Left lung (tissue), 4 donors: ENCODE measurements at regions not wholly inside any gene's neighbourhood (a gene's known extent, or its start where the extent isn't known, plus 50 kb on each side); places are given as distances from the start of the nearest gene placed in this dataset.

Source experiments
- ATAC-seq: fragments of 200-7000 bp; cut with Tn5 transposase; one replicate; pipeline ENCODE4 v1.9.1; 2020; ENCODE audit warnings: moderate library complexity
- DNase-seq, 4 donors: peaks; one replicate each; pipeline ENCODE4 v3.0.0-alpha.2; 2013 to 2020
- H3K27ac ChIP-seq, 2 donors: fragments of 200-600 bp; sonication (generic) in 1 of 2; one replicate each; pipeline versions ENCODE4 v1.5.0 to v1.8.0; 2020 to 2021
- H3K27me3 ChIP-seq, 2 donors: fragments of 200-600 bp; sonication (generic) in 1 of 2; one replicate each; pipeline versions ENCODE4 v1.5.0 to v1.8.0; 2020 to 2021
- H3K36me3 ChIP-seq, 2 donors: fragments of 200-600 bp; sonication (generic) in 1 of 2; one replicate each; pipeline versions ENCODE4 v1.5.0 to v1.8.0; 2020 to 2021
- H3K4me1 ChIP-seq, 2 donors: fragments of 200-600 bp; one replicate each; pipeline ENCODE4 v1.8.0; 2021
- H3K4me3 ChIP-seq, 2 donors: fragments of 200-600 bp; sonication (generic) in 1 of 2; one replicate each; pipeline versions ENCODE4 v1.5.0 to v1.8.0; 2020 to 2021; ENCODE audit warnings: mild to moderate bottlenecking in 1 of 2
- H3K9me3 ChIP-seq, 2 donors: fragments of 200-600 bp; sonication (generic) in 1 of 2; one replicate each; pipeline versions ENCODE4 v1.5.0 to v1.8.0; 2020 to 2021
- CTCF ChIP-seq, 2 donors: fragments of 200-600 bp; sonication (generic) in 1 of 2; IDR thresholded peaks; one replicate each; pipeline versions ENCODE4 v1.5.0 to v1.8.0; 2021; ENCODE audit warnings: antibody characterized with exemption in 2 of 2
- intact Hi-C, 2 donors: fragments of 100-400 bp; cut with DNase I; formaldehyde crosslinking; loops; one replicate each; pipeline versions ENCODE4 v1.11.2 to v1.14.2; 2022
- donor health status: DM: no; HTN: yes; CAD: no.
- donor health status: DM: no; HTN: no; CAD: no.

DNA sequence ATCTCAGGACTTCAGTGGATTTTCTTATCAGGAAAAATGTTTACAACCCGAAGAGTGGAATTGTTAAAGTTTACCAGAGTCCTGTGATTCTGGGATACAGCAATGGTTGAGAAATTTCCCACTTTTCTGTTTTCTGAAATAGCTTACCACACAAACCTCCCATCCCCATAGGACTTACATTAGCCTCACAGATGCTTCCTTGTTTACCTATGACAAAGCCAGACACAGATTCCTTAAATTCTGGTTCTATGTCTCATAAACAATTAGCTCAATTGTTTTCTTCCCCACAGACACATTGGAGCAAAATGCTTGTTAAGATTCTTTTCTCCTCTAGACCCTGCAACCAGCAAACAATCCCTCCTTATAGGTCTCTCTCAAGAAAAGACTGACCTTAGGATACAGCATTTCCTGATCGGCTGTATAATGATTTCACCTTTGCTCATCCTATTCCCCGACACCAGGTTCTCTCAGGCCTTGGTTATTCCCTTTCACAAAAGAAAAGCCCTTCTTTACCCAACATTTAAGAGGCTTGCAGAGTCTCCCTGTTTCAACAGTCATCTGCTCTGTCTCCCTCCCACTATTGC is 886.2 kb downstream of the ARAP2 start:
- ATAC-seq (no peak), DNase-seq (no peak)
- H3K4me3 ChIP-seq = no peak overlapping the region
- no peak for TF ChIP-seq CTCF (IDR thresholded peaks at IDR 0.05)
- no peak overlapping the region for H3K27ac ChIP-seq
- H3K36me3 ChIP-seq = no peaks in the 10 kb centered on the region
- no peaks in the 10 kb centered on the region for H3K4me1 ChIP-seq
- intact Hi-C loops = no loop called here
- H3K9me3 ChIP-seq = peaks cover 0 to 3% of the 10 kb centered on the region in 2 donors
- H3K27me3 ChIP-seq = no peaks in the 10 kb centered on the region

DNA sequence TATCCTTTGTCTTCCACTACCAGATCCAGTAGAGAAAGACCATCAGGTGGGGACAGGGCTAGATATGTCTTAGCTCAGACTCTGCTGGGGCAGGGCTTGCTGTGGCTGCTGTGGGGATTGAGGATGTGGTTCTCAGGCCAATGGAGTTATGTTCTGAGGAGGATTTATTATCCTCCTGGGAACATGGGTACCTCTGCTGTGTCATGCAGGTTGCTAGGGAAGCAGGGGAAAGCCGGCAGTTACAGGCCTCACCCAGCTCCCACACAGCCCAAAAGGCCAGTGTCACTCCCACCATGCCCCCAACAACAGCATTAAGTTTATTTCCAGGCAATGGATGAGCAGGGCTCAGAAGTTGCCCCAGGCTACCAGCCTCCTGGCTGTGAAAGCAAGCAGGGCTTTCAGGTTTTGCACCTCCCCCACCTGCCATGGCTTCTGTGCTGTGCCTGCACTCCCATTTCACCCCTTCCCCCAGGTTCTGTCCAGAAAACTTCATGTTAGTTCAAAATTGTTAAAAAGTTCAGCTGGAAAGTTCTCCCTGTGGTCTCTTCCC is 879.9 kb downstream of the ARAP2 start:
- Histone ChIP-seq H3K27ac (no peak overlapping the region), H3K4me1 (no peaks in the 10 kb centered on the region), H3K4me3 (no peak overlapping the region), H3K9me3 (peaks cover 0 to 8% of the 10 kb centered on the region in 2 donors), H3K27me3 (no peaks in the 10 kb centered on the region), H3K36me3 (no peaks in the 10 kb centered on the region)
- DNase-seq (no peak), ATAC-seq (no peak)
- TF ChIP-seq CTCF (IDR thresholded peaks at IDR 0.05) = no peak
- intact Hi-C loops = no loop called here

DNA sequence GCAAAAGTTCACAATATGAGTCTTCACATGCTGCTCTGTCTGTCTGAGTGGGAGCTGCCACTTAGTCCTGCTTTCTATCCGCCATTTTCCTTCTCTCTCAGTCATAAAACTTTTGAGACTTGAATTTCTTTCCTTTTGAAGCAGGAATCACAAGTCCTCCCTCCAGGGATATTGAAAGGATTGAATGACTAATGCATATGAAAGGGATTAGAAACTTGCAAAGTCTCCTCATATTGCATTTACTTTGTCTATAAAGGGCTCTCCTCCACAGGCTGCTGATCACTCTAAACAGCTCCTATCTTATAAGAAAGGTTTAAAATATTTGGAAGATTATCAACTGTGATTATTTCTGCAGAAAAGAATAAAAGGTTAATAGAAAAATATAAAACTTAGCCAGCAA is 879.1 kb downstream of the ARAP2 start:
- H3K9me3 ChIP-seq = peaks cover 0 to 8% of the 10 kb centered on the region in 2 donors
- H3K27ac ChIP-seq = no peak overlapping the region
- DNase-seq = no peak
- H3K27me3 ChIP-seq = no peaks in the 10 kb centered on the region
- ATAC-seq = no peak
- H3K36me3 ChIP-seq = no peaks in the 10 kb centered on the region
- TF ChIP-seq CTCF (IDR thresholded peaks at IDR 0.05) = no peak
- no peak overlapping the region for H3K4me3 ChIP-seq
- no peaks in the 10 kb centered on the region for H3K4me1 ChIP-seq
- intact Hi-C loops = no loop called here

GRCh38 chr4:35399912-35400311 is 844.4 kb downstream of the ARAP2 start:
- intact Hi-C loops = no loop called here
- TF ChIP-seq CTCF (IDR thresholded peaks at IDR 0.05) = no peak
- H3K27ac ChIP-seq = no peak overlapping the region
- peaks cover 0 to 1% of the 10 kb centered on the region in 2 donors for H3K9me3 ChIP-seq
- ATAC-seq = no peak
- no peak for DNase-seq
- no peaks in the 10 kb centered on the region for H3K27me3 ChIP-seq
- no peaks in the 10 kb centered on the region for H3K4me1 ChIP-seq
- H3K4me3 ChIP-seq = no peak overlapping the region
- H3K36me3 ChIP-seq = no peaks in the 10 kb centered on the region

DNA sequence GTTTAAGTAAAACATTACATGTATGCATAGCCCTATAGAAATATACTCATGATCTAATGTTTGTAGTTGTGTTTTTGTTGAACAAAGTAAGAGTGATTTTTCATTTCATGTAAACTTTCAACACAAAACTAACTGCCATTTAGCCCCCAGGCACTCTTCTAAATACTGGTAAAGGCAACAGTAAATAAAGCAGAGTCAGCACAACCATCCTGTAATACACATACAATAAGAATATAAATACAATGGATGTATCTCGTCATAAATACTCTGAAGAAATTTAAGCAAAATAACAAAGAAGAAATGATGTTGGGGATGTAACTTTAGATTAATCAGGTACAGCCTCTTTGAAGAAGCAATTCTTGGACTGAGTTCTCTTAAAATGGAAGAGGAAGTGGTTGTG is 821.2 kb downstream of the ARAP2 start:
- Histone ChIP-seq H3K4me3 (no peak overlapping the region), H3K36me3 (no peaks in the 10 kb centered on the region), H3K27me3 (no peaks in the 10 kb centered on the region), H3K27ac (no peak overlapping the region), H3K9me3 (peaks cover 0 to 5% of the 10 kb centered on the region in 2 donors), H3K4me1 (no peaks in the 10 kb centered on the region)
- TF ChIP-seq CTCF (IDR thresholded peaks at IDR 0.05) = no peak
- intact Hi-C loops = no loop called here
- ATAC-seq (no peak), DNase-seq (no peak)
